ENCODE measurements at regions not wholly inside any gene's neighbourhood (a gene's known extent, or its start where the extent isn't known, plus 50 kb on each side); places are given as distances from the start of the nearest gene placed in this dataset.

- no peak for ATAC-seq
- TF ChIP-seq PPARA (CRISPR knock-in tag; IDR thresholded peaks at IDR 0.05; ENCODE audit: borderline replicate concordance) (no peak), ZFP3 (CRISPR knock-in tag; IDR thresholded peaks at IDR 0.05) (no peak), CSDC2 (CRISPR knock-in tag; IDR thresholded peaks at IDR 0.05) (no peak), CREB5 (CRISPR knock-in tag; IDR thresholded peaks at IDR 0.05; ENCODE audit: low read depth) (no peak), BACH2 (CRISPR knock-in tag; IDR thresholded peaks at IDR 0.05; ENCODE audit: borderline replicate concordance) (no peak), TCF4 (CRISPR knock-in tag; IDR thresholded peaks at IDR 0.05; ENCODE audit: borderline replicate concordance) (no peak), ZNF8 (CRISPR knock-in tag; IDR thresholded peaks at IDR 0.05) (no peak)
- TF ChIP-seq, protein P1, sequence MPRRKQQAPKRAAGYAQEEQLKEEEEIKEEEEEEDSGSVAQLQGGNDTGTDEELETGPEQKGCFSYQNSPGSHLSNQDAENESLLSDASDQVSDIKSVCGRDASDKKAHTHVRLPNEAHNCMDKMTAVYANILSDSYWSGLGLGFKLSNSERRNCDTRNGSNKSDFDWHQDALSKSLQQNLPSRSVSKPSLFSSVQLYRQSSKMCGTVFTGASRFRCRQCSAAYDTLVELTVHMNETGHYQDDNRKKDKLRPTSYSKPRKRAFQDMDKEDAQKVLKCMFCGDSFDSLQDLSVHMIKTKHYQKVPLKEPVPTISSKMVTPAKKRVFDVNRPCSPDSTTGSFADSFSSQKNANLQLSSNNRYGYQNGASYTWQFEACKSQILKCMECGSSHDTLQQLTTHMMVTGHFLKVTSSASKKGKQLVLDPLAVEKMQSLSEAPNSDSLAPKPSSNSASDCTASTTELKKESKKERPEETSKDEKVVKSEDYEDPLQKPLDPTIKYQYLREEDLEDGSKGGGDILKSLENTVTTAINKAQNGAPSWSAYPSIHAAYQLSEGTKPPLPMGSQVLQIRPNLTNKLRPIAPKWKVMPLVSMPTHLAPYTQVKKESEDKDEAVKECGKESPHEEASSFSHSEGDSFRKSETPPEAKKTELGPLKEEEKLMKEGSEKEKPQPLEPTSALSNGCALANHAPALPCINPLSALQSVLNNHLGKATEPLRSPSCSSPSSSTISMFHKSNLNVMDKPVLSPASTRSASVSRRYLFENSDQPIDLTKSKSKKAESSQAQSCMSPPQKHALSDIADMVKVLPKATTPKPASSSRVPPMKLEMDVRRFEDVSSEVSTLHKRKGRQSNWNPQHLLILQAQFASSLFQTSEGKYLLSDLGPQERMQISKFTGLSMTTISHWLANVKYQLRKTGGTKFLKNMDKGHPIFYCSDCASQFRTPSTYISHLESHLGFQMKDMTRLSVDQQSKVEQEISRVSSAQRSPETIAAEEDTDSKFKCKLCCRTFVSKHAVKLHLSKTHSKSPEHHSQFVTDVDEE (CRISPR knock-in tag; IDR thresholded peaks at IDR 0.05), result no peak
- TF ChIP-seq, protein P2, sequence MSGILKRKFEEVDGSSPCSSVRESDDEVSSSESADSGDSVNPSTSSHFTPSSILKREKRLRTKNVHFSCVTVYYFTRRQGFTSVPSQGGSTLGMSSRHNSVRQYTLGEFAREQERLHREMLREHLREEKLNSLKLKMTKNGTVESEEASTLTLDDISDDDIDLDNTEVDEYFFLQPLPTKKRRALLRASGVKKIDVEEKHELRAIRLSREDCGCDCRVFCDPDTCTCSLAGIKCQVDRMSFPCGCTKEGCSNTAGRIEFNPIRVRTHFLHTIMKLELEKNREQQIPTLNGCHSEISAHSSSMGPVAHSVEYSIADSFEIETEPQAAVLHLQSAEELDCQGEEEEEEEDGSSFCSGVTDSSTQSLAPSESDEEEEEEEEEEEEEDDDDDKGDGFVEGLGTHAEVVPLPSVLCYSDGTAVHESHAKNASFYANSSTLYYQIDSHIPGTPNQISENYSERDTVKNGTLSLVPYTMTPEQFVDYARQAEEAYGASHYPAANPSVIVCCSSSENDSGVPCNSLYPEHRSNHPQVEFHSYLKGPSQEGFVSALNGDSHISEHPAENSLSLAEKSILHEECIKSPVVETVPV (CRISPR knock-in tag; IDR thresholded peaks at IDR 0.05), result no peak
These were observed 128.2 kb upstream of the LARP1 start for GRCh38 chr5:154626876-154627557.

DNA sequence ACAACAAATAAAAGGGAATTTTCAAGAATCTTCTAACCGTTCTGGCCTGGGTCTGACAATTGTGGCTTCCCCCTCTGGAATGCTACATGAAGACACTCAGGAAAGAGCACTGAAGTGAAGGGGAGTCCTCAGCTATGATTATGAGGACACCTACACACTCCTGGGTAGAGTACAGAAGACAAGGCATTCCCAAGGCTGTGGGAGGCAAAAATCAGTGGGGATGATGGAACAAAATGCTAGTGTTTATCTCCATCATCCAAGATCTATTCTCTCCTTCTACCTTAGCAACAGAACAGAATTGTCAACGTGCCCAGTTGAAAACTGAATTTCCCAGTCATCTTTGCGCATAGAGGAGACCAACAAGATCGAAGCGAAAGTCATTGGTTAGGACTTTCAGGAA, 130.1 kb upstream of the LARP1 start:
- ATAC-seq, result no peak
- no peak for TF ChIP-seq ESRRG (CRISPR knock-in tag; IDR thresholded peaks at IDR 0.05)
- TF ChIP-seq POU6F1 (CRISPR knock-in tag; IDR thresholded peaks at IDR 0.05; ENCODE audit: borderline replicate concordance, low read depth), result no peak
- no peak for TF ChIP-seq ZNF70 (CRISPR knock-in tag; IDR thresholded peaks at IDR 0.05)
- TF ChIP-seq CSDC2 (CRISPR knock-in tag; IDR thresholded peaks at IDR 0.05), result no peak
- no peak for TF ChIP-seq ZNF8 (CRISPR knock-in tag; IDR thresholded peaks at IDR 0.05)
- TF ChIP-seq GLIS3 (CRISPR knock-in tag; IDR thresholded peaks at IDR 0.05), result no peak
- TF ChIP-seq ISL1 (CRISPR knock-in tag; IDR thresholded peaks at IDR 0.05), result no peak
- no peak for TF ChIP-seq CREB5 (CRISPR knock-in tag; IDR thresholded peaks at IDR 0.05; ENCODE audit: low read depth)
- no peak for TF ChIP-seq ZNF565 (CRISPR knock-in tag; conservative IDR thresholded peaks at IDR 0.05; ENCODE audit: low read depth)
- TF ChIP-seq ZFP3 (CRISPR knock-in tag; IDR thresholded peaks at IDR 0.05), result no peak

GRCh38 chr5:154624341-154624740, 130.8 kb upstream of the LARP1 start:
- no peak for ATAC-seq
- TF ChIP-seq OSR1 (CRISPR knock-in tag; IDR thresholded peaks at IDR 0.05) (no peak), TCF4 (CRISPR knock-in tag; IDR thresholded peaks at IDR 0.05; ENCODE audit: borderline replicate concordance) (no peak), RARB (CRISPR knock-in tag; IDR thresholded peaks at IDR 0.05) (no peak), TOX (CRISPR knock-in tag; IDR thresholded peaks at IDR 0.05; ENCODE audit: borderline replicate concordance) (no peak), SNAI2 (CRISPR knock-in tag; IDR thresholded peaks at IDR 0.05) (no peak), ESRRG (CRISPR knock-in tag; IDR thresholded peaks at IDR 0.05) (no peak), ZC3H10 (CRISPR knock-in tag; IDR thresholded peaks at IDR 0.05) (no peak), POU6F1 (CRISPR knock-in tag; IDR thresholded peaks at IDR 0.05; ENCODE audit: borderline replicate concordance, low read depth) (no peak), PPARA (CRISPR knock-in tag; IDR thresholded peaks at IDR 0.05; ENCODE audit: borderline replicate concordance) (no peak), ZNF8 (CRISPR knock-in tag; IDR thresholded peaks at IDR 0.05) (no peak), CSDC2 (CRISPR knock-in tag; IDR thresholded peaks at IDR 0.05) (no peak), PATZ1 (CRISPR knock-in tag; IDR thresholded peaks at IDR 0.05; ENCODE audit: borderline replicate concordance) (no peak), ZNF565 (CRISPR knock-in tag; conservative IDR thresholded peaks at IDR 0.05; ENCODE audit: low read depth) (no peak), ZNF70 (CRISPR knock-in tag; IDR thresholded peaks at IDR 0.05) (no peak)
- TF ChIP-seq, protein P1 (CRISPR knock-in tag; IDR thresholded peaks at IDR 0.05), result no peak
